ENCODE measurements at regions not wholly inside any gene's neighbourhood (a gene's known extent, or its start where the extent isn't known, plus 50 kb on each side); places are given as distances from the start of the nearest gene placed in this dataset.

DNA sequence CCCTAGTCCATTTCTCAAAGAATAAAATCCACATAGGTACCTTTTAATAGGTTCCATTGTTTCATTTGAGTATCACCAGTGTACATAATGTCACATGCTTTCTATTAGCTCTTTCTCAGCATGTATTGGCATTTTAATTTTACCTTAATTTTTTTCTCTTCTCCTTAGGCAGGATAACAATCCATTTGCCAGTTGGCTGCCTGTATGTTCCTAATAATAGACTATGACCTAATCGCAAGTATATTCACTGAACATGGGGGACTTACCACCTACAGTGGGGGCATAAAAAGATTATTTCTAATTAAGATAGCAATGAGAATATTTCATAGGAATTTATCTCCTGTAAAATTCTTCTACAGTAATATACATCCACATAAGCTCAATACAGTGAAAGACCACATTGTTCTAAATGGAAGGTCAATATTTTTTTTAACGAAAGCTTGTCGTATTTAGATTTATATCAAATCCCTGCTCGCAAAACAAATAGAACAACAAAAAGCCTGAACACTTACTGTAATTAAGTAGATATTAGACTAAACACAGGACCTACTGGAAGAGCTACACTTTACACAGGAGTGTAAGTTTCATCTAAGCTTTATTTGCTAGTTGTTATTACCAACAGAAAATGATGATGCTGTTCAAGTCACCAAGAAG, 76.4 kb downstream of the OGFRL1 start:
- TF ChIP-seq TAF1 (IDR thresholded peaks at IDR 0.05; ENCODE audit: borderline replicate concordance, insufficient read depth, low read length), result no peak
- TF ChIP-seq SIN3A (IDR thresholded peaks at IDR 0.05; ENCODE audit: borderline replicate concordance, insufficient read depth, low read length), result no peak
- TF ChIP-seq, protein P1, sequence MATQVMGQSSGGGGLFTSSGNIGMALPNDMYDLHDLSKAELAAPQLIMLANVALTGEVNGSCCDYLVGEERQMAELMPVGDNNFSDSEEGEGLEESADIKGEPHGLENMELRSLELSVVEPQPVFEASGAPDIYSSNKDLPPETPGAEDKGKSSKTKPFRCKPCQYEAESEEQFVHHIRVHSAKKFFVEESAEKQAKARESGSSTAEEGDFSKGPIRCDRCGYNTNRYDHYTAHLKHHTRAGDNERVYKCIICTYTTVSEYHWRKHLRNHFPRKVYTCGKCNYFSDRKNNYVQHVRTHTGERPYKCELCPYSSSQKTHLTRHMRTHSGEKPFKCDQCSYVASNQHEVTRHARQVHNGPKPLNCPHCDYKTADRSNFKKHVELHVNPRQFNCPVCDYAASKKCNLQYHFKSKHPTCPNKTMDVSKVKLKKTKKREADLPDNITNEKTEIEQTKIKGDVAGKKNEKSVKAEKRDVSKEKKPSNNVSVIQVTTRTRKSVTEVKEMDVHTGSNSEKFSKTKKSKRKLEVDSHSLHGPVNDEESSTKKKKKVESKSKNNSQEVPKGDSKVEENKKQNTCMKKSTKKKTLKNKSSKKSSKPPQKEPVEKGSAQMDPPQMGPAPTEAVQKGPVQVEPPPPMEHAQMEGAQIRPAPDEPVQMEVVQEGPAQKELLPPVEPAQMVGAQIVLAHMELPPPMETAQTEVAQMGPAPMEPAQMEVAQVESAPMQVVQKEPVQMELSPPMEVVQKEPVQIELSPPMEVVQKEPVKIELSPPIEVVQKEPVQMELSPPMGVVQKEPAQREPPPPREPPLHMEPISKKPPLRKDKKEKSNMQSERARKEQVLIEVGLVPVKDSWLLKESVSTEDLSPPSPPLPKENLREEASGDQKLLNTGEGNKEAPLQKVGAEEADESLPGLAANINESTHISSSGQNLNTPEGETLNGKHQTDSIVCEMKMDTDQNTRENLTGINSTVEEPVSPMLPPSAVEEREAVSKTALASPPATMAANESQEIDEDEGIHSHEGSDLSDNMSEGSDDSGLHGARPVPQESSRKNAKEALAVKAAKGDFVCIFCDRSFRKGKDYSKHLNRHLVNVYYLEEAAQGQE (IDR thresholded peaks at IDR 0.05; ENCODE audit: insufficient read depth in 1 of 2, low read depth in 2 of 2, low read length in 2 of 2), result no peak
- no peak for TF ChIP-seq FOXP2 (optimal IDR thresholded peaks at IDR 0.05; ENCODE audit: borderline replicate concordance, extremely low read depth, extremely low read length, insufficient read depth)
- TF ChIP-seq POLR2AphosphoS5 (IDR thresholded peaks at IDR 0.05; ENCODE audit: low read depth, low read length), result no peak

DNA sequence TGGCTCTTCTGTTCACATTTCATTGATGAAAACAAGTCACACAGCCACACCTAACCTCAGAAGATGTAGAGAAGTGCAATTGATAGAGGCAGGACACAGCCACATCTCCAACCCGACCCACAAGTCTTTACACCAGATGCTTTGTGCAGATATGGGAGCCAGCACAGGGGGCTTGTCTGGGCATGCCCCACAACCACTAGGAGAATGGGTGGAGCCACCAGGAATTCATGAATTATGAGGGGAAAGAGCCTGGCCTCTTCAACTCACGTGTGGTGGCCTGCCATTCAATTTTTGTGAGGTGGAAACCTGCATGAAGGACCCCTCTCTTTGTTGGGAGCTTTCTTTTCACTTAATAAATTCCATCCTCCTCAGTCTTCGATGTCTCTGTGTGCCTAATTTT, 79.1 kb downstream of the OGFRL1 start:
- TF ChIP-seq FOXP2 (optimal IDR thresholded peaks at IDR 0.05; ENCODE audit: borderline replicate concordance, extremely low read depth, extremely low read length, insufficient read depth) (no peak), TAF1 (IDR thresholded peaks at IDR 0.05; ENCODE audit: borderline replicate concordance, insufficient read depth, low read length) (no peak), SIN3A (IDR thresholded peaks at IDR 0.05; ENCODE audit: borderline replicate concordance, insufficient read depth, low read length) (no peak), POLR2AphosphoS5 (IDR thresholded peaks at IDR 0.05; ENCODE audit: low read depth, low read length) (no peak)
- TF ChIP-seq, protein P1 (IDR thresholded peaks at IDR 0.05; ENCODE audit: insufficient read depth in 1 of 2, low read depth in 2 of 2, low read length in 2 of 2), result no peak

DNA sequence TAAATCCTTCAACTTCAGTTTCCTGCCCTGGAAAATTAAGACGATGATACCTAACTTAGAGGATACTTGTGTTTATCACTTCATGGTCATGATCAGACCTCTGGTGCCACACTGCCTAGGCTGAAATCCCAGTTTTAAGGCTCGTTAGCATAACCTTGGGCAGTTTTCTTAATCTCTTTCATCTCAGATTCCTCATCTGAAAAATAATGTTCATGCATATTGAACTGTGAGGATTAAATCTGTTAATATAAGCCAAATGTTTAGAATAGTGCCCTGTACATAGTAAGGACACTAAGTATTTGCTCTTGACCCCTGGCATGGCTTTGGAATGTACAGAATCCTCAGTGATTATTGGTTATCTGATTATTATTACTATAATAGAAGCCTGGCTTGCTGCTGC, 79.7 kb downstream of the OGFRL1 start:
- TF ChIP-seq POLR2AphosphoS5 (IDR thresholded peaks at IDR 0.05; ENCODE audit: low read depth, low read length) (no peak), FOXP2 (optimal IDR thresholded peaks at IDR 0.05; ENCODE audit: borderline replicate concordance, extremely low read depth, extremely low read length, insufficient read depth) (no peak), SIN3A (IDR thresholded peaks at IDR 0.05; ENCODE audit: borderline replicate concordance, insufficient read depth, low read length) (no peak), TAF1 (IDR thresholded peaks at IDR 0.05; ENCODE audit: borderline replicate concordance, insufficient read depth, low read length) (no peak)
- TF ChIP-seq, protein P1 (IDR thresholded peaks at IDR 0.05; ENCODE audit: insufficient read depth in 1 of 2, low read depth in 2 of 2, low read length in 2 of 2), result no peak

DNA sequence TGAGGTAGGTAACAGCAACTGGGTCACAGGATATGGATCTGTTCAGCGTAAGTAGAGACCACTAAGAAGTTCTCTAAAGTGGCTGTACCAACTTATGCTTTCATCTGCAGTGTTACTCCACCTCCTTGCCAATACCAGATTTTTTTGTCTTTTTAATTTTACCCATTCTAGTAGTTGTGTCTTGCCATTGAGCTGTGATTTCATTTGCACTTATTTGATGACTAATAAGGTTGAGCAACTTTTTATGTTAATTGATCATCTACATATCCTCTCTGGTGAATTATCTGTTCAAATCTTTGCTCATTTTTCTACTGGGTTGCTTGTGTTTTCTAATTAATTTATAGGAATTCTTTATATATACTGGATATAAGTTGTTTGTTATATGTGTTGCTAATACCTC, 82.9 kb downstream of the OGFRL1 start:
- TF ChIP-seq SIN3A (IDR thresholded peaks at IDR 0.05; ENCODE audit: borderline replicate concordance, insufficient read depth, low read length) (no peak), TAF1 (IDR thresholded peaks at IDR 0.05; ENCODE audit: borderline replicate concordance, insufficient read depth, low read length) (no peak), POLR2AphosphoS5 (IDR thresholded peaks at IDR 0.05; ENCODE audit: low read depth, low read length) (no peak), FOXP2 (optimal IDR thresholded peaks at IDR 0.05; ENCODE audit: borderline replicate concordance, extremely low read depth, extremely low read length, insufficient read depth) (no peak)

DNA sequence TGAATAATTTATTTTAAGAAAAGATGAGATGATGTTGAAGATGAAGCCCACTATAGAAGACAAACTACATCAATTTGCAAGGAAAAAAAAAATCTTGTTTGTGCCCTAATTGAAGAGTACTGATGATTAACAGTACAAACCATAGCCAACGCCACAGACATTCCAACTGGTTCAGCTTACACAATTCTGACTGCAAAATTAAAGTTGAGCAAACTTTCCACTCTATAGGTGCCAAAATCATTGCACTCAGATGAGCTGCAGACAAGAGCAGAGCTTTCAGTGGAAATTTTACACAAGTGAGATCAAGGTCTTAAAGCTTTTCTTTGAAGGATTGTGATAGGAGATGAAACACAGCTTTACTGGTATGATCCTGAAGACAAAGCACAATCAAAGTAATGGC, 85.3 kb downstream of the OGFRL1 start:
- TF ChIP-seq FOXP2 (optimal IDR thresholded peaks at IDR 0.05; ENCODE audit: borderline replicate concordance, extremely low read depth, extremely low read length, insufficient read depth) (no peak), SIN3A (IDR thresholded peaks at IDR 0.05; ENCODE audit: borderline replicate concordance, insufficient read depth, low read length) (no peak), POLR2AphosphoS5 (IDR thresholded peaks at IDR 0.05; ENCODE audit: low read depth, low read length) (no peak)
- TF ChIP-seq, protein P1 (IDR thresholded peaks at IDR 0.05; ENCODE audit: insufficient read depth in 1 of 2, low read depth in 2 of 2, low read length in 2 of 2), result no peak

Data from PFSK-1 (cell line).